Activated CD8-positive, alpha-beta memory T cell treated with anti-CD3 and anti-CD28 coated beads for 48 hours (primary cell): ENCODE measurements at regions not wholly inside any gene's neighbourhood (a gene's known extent, or its start where the extent isn't known, plus 50 kb on each side); places are given as distances from the start of the nearest gene placed in this dataset.

Experiments used
- DNase-seq, 3 experiments: peaks; one replicate each; pipeline ENCODE4 v3.0.0-alpha.2; 2020; ENCODE audit warnings: low read depth in 2 of 3, low spot score in 2 of 3

DNA sequence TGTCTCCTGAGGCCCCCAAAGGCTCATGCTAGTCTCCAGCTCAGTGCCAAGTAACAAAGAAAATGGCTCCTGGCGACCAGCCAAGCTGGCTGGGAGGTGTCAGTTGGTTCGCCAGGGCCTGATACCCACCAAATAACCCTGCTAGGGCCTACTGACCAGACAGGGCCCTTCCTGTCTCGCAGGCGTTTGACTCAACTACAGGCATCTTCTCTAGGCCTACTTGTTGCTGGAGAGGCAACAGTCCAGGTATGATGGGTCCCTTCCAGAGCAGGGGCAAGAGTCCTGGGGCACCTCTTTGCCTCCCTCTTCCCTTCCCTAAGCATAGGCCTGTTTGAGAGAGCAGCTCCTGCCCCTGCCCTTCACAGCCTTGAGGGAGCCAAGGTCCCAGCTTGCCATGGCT lies 147.9 kb upstream of the VANGL1 start:
- DNase-seq = no peak

DNA sequence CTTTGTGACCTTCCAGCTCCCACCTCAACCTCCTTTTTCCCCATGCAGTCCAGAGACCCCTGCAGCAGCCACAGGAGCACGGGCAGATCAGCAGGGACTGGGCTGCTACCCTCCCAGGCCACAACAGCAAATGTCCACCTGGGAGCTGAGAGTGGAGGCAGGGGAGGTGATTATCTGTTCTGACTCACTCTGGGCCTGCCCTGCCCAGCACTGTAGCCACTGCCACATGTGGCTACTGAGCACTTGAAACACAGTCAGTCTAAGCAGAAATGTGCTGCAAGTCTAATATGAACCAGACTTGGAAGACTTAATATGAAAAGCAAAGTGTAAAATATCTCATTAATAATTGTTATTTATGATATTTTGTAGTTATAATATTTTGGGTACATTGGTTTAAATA lies 148.9 kb upstream of the VANGL1 start:
- no peak for DNase-seq

DNA sequence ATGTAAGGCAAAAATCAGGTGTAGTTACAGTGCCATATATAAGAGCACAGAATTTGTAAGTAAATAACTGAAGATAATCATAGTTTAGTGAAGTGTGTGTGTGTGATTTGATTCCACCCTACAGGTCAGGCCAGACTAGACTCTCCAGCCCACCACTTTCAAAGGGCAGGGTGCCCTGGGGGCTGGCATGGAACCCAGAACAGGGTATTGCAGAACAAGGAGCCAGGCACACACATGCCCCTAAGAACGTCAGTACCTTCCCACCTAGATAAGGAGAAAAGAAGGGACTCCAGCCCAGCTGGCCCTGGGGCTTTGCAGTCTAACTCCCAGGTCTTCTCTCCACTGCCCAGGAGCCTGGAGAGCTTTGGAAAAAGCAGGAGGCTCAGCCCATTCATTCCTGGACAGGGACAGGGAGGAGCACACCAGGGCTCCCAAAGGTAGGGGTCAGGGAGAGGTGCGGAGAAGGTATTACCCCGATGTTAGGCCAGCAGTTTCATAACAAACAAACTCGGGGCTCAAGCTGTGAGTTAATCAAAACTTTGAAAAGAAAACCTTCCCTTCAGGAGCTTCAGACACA lies 149.7 kb upstream of the VANGL1 start:
- DNase-seq = no peak

DNA sequence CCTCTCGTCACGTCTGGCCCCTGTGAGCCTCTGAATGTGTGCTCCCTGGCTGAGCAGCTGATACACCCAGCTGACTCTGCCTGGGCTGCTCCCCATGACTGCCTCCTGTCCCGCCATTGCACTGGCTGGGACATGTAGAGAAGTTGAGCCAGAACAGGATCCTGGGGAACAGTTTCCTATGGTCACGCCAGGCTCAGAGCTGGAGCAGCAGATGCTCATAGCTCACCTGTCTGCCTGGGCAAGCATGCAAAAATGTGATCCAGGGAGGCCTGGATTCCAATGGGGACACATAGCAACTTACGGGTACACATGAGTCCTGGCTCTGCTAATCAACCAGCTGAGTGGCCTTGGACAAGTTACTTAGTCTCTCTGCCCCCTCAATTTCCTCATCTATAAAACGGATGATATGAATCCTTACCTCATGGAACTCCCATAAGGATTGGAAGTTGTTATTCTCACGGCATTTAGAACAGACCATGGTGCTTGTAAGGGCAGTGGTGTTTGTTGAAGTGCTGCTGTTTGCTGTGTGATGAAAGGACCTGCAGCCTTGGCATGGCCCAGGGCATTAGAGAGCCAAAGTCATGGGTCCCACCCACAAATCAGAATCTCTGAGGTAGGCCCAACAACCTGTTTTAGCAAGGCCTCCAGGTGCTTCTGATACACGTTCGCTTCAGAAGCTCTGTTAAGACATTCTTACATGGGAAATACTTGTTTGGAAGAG lies 150.3 kb upstream of the VANGL1 start:
- no peak for DNase-seq

DNA sequence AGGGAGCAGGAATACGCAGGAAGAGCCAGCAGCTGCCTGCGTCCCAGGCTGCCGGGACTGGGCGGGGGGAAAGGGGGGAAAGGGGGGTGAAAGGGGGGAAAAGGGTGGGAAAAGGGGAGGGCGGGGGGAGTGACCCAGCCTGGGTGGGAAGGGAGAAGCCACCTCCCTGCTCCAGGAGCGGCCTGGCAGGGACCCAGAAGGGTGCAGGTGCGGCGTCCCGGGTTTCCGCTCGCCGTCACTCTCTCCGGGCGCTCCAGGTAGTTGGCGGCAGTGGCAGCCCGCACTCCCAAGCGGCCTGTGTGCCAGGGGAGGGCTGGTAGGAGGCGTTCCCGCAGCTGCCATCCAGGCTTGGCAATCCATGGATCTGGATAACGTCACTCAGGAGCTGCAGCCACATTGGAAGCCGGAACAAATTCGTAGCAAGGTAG lies 141.0 kb upstream of the NGF start:
- no peak for DNase-seq

DNA sequence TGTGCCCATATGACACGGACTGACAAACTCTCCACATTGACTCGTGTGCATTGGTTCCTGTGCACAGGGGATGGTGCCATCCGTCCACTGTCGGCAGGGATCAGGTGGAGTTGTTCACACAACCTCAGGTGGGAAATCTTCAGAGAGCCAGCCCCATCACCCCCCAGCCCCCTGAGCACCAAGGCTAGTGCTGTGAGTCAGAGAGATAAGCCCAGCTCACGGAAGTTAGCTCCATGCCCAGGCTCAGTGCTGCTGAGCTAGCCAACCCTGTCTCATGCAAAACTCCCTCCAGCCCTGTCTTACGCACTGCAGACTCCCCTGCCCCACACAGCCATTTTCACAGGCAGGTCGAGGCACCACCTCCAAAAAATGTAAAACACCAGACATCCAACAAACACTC lies 139.0 kb upstream of the NGF start:
- no peak for DNase-seq

DNA sequence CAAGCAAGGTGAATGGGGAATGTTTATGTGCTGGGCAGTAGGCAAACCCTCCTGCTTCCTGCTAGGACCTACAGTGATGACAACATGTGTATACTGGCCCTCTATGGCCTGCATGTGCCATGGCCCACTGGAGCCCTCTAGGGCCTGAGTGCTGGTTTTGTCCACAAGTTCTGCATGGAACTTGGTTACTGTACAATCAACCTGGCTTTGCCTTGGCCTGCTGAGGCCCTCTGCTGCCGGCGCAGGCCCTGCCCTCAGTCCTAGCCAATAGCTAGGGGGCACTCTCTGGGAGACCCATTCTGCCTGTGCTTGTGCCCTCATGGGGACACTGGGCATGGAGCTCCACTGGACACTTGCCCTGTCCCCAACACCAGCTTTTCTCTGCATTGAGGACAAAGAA lies 138.6 kb upstream of the NGF start:
- DNase-seq = no peak

DNA sequence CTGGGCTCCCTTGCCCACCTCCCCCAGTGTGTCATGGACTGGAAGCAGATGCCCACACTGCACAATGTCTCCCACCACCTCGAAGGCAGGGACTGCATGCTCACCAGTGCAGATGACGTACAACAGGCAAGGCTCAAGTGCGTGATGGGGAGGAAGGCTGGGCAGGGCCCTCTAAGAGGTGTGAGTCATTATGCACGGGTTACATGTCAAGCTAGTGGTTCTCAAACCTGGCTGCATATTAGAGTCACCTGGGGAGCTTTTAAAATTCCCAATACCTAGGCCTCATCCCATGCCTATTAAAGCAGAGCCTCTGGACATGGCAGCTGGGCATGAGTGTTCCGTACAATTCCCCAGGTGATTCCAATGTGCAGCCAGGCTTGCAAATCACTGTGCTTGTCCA lies 137.9 kb upstream of the NGF start:
- no peak for DNase-seq

DNA sequence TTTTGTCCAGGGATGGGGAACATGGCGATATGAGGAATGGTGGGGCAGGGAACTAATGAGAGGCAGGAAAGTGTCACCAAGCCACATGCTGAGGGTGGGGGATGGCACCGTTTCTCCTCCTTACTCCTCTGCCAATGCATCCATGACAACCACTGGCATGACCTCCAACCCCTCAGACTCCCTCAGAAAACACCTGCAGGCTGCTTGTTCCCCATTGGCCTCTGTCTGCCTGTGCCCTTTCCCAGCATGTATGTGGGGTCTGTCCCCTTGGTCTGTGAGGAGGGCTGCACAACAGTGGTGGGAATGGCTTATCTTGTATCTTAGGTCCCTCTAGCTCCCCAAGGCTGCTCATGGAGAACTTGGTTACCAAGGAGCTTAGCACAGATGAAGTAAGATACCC lies 137.2 kb upstream of the NGF start:
- DNase-seq = no peak

DNA sequence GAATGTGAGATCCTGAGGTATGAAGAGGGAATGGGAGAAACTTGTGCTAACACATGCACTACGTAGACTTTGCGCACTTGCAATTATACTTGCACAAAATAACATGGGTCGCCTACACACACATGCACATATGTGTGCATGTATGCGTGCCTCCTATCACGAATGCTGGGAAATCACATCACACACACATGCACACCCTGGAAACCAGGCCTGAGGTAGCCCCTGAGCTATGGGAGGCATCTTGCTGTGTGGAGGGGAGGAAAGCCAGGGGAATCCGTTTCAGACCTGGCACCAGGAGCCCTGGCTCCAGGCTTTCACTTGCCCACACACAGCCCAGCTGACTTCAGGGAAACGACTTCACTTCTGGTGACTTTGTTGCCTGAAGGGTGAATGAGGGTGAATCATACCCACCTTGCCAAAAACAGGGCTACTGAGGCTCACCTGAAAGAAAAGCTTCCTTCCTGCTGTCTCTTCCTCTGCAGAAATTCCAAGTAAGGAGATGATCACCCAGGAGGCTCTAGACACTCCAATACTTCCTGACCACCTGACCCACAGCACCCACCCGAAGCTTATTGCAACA lies 136.0 kb upstream of the NGF start:
- no peak for DNase-seq

DNA sequence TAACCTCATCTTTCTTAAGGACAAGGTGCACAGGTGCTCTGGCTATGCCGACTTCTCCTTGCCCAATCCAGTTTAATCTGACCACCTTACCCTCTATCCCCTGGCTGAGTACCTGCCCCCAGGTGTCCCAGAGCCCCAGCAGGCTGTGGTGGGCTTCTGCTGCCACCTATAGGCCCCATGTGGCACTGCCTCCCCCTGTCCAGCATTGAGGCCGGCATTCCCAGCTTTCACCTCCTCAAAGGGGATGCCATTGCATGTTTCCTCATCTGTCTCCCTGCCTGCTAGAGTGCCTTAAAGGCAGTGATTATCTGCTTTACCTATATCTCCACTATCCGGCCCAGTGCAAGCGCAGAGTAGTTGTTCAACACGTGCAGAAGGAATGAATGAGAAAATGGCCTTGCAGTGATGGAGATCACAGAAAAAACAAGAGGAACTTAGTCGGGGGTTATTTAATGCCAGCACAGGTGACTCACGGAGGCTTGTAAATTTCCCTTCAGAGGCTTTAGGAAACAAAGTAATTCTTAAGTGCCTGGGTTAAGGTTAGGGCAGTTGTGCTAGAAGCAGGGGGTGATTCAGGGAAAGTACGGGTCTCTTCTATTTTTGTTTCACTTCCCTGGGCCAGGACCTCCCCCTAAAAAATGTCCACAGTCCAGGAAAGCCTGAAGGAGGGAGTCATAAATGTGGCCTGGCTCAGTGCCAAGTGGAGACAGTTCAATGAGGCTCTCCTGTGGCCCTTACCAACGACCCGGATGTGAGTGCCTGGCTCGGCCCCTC lies 131.8 kb upstream of the NGF start:
- DNase-seq = no peak

DNA sequence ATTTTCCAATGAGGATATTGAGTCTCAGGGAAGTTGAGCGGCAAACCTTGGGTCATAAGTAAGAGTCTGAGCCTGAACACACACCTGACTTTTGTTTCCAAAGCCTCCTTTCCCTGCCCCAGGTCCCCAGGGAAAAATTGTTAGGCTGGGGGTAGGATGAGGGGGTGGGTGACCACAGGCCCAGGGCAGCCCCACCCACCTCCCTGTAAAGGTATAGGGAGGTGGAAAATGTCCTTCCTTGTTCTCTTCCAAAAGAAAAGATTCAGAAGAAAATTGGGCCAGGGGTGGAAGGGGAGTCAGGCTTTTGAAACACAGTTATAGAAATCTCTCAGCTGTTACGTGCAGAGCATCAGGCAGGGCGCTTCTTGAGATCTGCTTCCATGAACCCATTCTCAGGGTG lies 129.7 kb upstream of the NGF start:
- DNase-seq = no peak

DNA sequence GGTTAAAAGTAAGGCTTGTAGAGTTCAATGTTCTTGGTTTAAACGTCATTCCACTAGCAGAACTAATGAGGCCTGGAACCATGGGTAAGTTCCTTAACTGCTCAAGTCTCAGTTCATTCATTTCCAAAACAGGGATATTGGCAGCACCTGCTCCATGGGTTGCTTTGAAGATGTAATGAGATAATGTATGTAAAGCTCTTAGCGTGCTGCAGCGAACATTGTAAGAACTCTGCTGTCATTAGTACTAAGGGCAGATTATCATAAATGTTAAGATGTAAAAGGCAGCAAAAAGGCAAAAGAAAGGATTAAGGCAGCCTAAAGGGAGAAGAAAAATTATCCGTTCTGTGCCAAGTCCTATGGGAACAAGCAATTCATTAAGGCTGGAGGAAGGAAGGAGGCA lies 129.1 kb upstream of the NGF start:
- DNase-seq = no peak

DNA sequence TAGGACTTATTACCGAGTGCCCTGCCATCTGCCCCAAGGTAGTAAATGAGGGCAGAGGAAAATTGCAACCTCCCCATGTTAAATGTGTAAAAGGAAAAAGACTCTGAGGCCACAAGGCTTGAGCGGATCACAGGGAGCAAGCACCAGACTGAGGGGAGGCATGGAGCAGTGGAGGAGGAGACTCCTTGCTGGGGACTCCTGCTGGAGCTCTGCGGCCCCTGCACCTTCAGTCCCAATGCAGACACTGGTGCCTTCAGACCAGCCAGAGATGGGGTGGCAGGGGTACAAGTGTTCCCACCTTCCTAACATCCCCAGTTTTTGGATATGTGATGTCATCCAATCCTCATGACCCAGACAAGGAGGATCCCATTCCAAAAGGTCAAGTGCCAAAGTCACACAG lies 128.4 kb upstream of the NGF start:
- no peak for DNase-seq

DNA sequence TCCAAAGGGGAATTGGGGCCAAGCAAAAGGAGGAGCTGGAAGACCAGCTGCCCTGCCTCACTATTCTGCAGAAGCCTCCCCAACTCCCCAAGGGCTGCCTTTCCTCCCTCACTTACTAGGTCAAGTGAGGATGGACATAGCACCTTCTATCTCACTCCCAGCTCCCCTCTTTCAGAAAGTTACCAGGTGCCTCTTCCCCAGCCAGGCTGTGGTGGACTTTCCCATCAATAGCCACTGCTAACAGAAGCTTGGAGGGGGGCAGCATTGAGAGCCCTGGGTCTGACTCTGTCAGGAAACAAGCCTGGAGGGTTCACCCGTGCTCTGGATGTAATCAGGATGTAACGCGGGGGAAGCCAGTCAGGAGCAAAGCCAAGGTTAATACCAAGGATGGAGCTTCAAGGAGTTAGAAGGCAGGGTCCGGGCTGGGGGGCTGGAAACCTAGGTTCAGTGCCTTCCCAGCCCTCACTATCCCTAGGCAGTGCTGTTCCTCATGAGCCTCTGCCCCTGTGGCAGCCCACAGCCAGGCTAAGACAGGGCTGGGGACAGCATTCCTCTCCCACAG lies 127.8 kb upstream of the NGF start:
- no peak for DNase-seq

DNA sequence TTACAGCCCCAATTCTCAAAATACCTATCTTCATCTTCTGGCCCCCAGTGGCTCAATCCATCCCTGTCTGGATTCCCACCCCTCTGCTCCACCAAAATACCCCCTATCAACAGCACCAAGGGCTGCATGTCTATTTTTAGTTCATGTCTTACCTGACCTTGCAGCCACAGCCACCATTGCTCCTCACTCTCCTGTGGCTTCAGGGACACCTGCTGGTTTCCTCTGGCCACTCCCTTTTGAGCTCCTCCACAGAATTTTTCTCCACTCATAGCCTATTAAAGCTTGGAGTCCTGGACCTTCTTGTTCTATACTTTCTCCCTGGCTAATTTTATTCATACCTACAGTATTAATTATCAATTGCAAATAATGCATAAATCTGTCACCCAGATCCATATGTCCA lies 125.3 kb upstream of the NGF start:
- no peak for DNase-seq

DNA sequence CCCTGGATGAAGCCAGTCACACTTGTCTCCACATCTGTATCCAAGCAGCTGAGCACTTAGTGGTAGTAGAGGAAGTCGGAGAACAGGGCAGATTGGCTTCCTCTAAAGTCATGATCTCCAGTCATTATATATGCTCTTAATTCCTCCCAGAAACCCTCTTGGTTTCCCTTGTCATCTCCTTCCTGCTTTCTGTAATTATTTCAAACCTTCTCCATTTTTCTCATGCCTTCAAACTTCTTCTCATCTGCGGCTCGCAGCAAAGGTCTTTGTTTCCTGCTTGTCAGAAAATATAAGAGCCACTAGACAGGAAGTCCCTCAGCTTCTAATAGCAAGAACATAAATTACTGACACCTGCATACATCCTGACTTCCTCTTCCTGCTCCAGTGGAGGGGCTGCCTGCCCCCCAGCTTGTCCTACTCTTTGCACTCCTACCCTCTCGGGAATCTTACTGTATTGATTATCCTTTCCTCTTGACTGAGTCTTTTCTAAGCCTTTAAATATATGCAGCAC lies 124.6 kb upstream of the NGF start:
- no peak for DNase-seq

DNA sequence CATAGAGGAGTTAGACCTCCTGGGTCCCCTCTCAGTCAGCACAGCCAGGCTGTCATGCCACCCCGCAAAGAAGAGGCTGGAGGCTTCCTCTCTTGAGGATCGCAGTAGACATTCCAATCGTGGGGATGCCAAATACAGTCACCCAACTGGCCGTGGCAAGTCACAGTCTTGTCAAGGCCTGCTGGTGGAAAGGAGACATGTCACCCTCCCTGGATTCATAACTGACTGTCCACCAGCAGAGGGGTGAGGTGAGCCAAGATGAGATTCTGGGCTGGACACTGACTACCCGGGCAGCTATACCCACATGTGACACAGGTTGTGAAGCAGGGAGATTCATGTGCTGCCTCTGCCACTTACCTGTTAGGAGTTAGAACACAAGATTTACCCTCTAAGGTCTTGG lies 123.5 kb upstream of the NGF start:
- no peak for DNase-seq

DNA sequence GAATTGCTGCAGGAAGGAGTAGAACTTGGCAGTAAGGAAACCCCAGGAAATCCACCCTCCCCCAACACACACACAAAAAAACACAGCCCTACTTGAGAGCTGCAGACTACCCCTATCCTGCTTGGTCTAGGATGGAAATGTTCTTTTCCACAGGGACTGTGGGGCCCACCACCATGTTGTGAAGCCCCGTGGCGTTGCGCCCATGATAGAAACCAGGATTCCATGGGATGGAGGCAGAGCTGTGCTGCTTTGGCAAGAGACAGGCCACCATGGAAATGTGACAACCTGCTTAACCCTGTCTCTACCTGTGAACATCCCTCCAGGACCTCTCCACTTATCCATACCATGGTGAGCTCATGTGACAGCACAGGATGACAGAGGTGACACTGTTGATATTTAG lies 121.1 kb upstream of the NGF start:
- no peak for DNase-seq

DNA sequence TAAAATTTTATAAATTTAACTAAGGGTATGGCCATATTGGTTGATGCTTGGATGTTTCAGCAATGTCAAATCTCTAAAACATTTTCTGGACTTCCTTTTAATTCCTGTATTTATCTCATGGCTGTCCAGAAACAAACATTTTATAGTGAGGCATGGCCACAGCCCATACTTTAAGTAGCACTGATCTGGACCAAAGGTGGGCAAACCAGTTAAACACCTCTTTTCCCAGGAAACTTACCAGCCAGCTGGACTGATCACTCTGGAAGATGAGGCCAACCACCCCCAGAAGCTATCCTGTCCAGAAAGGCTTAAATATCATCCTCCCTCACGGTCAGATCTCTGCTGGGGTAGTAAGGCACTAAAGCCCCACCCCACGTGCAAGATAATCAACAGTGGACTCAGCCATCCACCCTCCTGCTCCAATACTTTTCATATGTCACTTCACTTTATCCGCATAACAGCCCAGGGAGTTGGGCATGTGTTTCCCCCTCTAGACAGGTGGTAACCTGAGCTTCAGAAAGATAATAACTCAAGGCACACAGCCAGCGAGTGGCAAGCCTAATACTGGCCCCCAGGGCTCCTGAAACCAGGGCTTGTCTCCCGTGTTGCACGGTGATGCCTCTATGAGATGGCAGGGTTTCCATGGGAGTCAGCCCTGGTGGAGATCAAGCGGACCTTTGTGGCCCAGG lies 120.5 kb upstream of the NGF start:
- DNase-seq = no peak

DNA sequence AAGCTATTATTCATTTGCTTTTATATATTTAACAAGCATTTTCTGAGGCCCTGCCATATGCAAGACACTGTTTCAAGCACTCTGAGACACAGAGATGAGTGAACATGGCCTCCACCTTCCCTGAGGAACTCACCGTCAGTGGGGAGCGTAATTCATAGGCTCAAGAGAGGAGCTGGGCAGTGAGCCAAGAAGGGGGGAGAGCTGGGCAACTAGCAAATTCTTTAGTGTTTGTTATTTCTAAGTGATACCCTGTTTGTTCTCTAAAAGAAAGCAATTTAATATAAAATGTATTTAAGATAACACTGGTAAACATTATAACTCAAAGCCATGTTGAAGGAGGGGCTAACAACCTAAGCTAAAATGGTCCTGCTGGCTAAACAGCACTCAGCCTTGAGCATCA lies 119.2 kb upstream of the NGF start:
- DNase-seq = no peak
